ENCODE measurements at regions not wholly inside any gene's neighbourhood (a gene's known extent, or its start where the extent isn't known, plus 50 kb on each side); places are given as distances from the start of the nearest gene placed in this dataset.

DNA sequence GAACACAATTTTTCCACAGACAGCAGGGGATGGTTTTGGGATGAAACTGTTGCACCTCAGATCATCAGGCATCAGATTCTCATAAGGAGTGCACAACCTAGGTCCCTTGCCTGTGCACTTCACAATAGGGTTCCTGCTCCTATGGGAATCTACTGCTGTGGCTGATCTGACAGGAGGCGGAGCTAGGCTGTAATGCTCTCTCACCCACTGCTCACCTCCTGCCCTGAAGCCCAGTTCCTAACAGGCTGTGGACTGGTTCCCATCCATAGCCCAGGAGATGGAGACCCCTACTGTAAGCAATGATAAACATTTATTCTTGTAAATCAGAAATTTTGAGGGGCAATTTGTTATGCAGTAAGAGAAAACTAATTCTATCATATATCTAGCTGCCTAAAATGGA, 1234.7 kb downstream of the SLITRK1 start:
- Histone ChIP-seq H4K20me1 (ENCODE audit: insufficient read depth) (no peaks in the 10 kb centered on the region), H3K4me1 (ENCODE audit: low read depth, poor library complexity, severe bottlenecking) (no peaks in the 10 kb centered on the region), H2AFZ (ENCODE audit: low read depth) (no peak overlapping the region), H3K9ac (no peak overlapping the region), H3K4me2 (no peak overlapping the region), H3K79me2 (ENCODE audit: insufficient read depth, low read depth) (no peaks in the 10 kb centered on the region), H3K4me3 (IDR thresholded peaks at IDR 0.05; ENCODE audit: insufficient read depth, low read depth, low read length) (no peak overlapping the region), H3K27ac (no peak overlapping the region), H3K36me3 (ENCODE audit: insufficient read depth) (no peaks in the 10 kb centered on the region), H3K27me3 (ENCODE audit: insufficient read depth, low read depth) (no peaks in the 10 kb centered on the region)
- no peak for TF ChIP-seq CTCF (conservative IDR thresholded peaks at IDR 0.05; ENCODE audit: low read depth, low read length)

GRCh38 chr13:82636119-82636518, 1246.2 kb downstream of the SLITRK1 start:
- no peak for TF ChIP-seq CTCF (conservative IDR thresholded peaks at IDR 0.05; ENCODE audit: low read depth, low read length)
- H3K27ac ChIP-seq, result no peak overlapping the region
- no peaks in the 10 kb centered on the region for H3K79me2 ChIP-seq (ENCODE audit: insufficient read depth, low read depth)
- no peaks in the 10 kb centered on the region for H4K20me1 ChIP-seq (ENCODE audit: insufficient read depth)
- H3K36me3 ChIP-seq (ENCODE audit: insufficient read depth), result no peaks in the 10 kb centered on the region
- H3K4me1 ChIP-seq (ENCODE audit: low read depth, poor library complexity, severe bottlenecking), result peaks cover 16% of the 10 kb centered on the region
- H2AFZ ChIP-seq (ENCODE audit: low read depth), result no peak overlapping the region
- no peak overlapping the region for H3K9ac ChIP-seq
- no peak overlapping the region for H3K4me2 ChIP-seq
- no peaks in the 10 kb centered on the region for H3K27me3 ChIP-seq (ENCODE audit: insufficient read depth, low read depth)
- H3K4me3 ChIP-seq (IDR thresholded peaks at IDR 0.05; ENCODE audit: insufficient read depth, low read depth, low read length), result no peak overlapping the region

- H3K4me1 ChIP-seq (ENCODE audit: low read depth, poor library complexity, severe bottlenecking), result peaks cover 11% of the 10 kb centered on the region
- no peak for TF ChIP-seq CTCF (conservative IDR thresholded peaks at IDR 0.05; ENCODE audit: low read depth, low read length)
- no peak overlapping the region for H3K27ac ChIP-seq
Observed at GRCh38 chr13:82634946-82635345, 1247.3 kb downstream of the SLITRK1 start.

DNA sequence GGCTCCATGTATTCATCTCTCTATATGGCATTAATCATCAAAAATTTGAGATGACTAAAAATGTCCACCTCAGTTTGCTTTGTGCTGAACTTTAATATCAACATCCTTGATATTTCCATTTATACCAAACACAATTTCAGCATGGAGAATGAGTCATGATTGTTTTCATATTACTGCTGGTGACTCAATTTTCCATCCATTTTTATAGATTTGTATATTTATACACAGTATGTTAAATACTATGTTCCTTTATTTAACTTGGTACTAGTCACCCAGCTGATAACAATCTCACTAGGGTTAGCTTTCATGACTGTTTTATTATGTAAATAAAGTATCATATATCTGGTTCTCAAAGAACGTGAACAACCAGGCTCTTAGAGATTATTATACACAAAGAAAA, 1255.1 kb downstream of the SLITRK1 start:
- Histone ChIP-seq H3K4me2 (no peak overlapping the region), H3K9ac (no peak overlapping the region), H3K79me2 (ENCODE audit: insufficient read depth, low read depth) (no peaks in the 10 kb centered on the region), H4K20me1 (ENCODE audit: insufficient read depth) (no peaks in the 10 kb centered on the region), H2AFZ (ENCODE audit: low read depth) (no peak overlapping the region), H3K27ac (no peak overlapping the region), H3K27me3 (ENCODE audit: insufficient read depth, low read depth) (no peaks in the 10 kb centered on the region), H3K4me1 (ENCODE audit: low read depth, poor library complexity, severe bottlenecking) (no peaks in the 10 kb centered on the region), H3K36me3 (ENCODE audit: insufficient read depth) (no peaks in the 10 kb centered on the region), H3K4me3 (IDR thresholded peaks at IDR 0.05; ENCODE audit: insufficient read depth, low read depth, low read length) (no peak overlapping the region)
- no peak for TF ChIP-seq CTCF (conservative IDR thresholded peaks at IDR 0.05; ENCODE audit: low read depth, low read length)

More at GRCh38 chr13:82634946-82635345, 1247.3 kb downstream of the SLITRK1 start:
- H3K4me2 ChIP-seq, result no peak overlapping the region
- H3K4me3 ChIP-seq (IDR thresholded peaks at IDR 0.05; ENCODE audit: insufficient read depth, low read depth, low read length), result no peak overlapping the region
- H4K20me1 ChIP-seq (ENCODE audit: insufficient read depth), result no peaks in the 10 kb centered on the region
- no peaks in the 10 kb centered on the region for H3K36me3 ChIP-seq (ENCODE audit: insufficient read depth)
- no peaks in the 10 kb centered on the region for H3K27me3 ChIP-seq (ENCODE audit: insufficient read depth, low read depth)
- no peak overlapping the region for H2AFZ ChIP-seq (ENCODE audit: low read depth)
- H3K9ac ChIP-seq, result no peak overlapping the region
- H3K79me2 ChIP-seq (ENCODE audit: insufficient read depth, low read depth), result no peaks in the 10 kb centered on the region

All from KMS-11 (cell line).